LHCN-M2 (cell line): ENCODE measurements at regions not wholly inside any gene's neighbourhood (a gene's known extent, or its start where the extent isn't known, plus 50 kb on each side); places are given as distances from the start of the nearest gene placed in this dataset.

ENCODE experiments used
- DNase-seq: peaks from one replicate; pipeline ENCODE4 v3.0.0-alpha.2; 2012; ENCODE audit warnings: low read depth

GRCh38 chr2:217067787-217068186 lies 207.9 kb upstream of the TNP1 start:
- no peak for DNase-seq

GRCh38 chr2:217066510-217067270 lies 206.8 kb upstream of the TNP1 start:
- no peak for DNase-seq

GRCh38 chr2:217065695-217066405 lies 206.0 kb upstream of the TNP1 start:
- DNase-seq = peak; percentile 80

GRCh38 chr2:217065012-217065290 lies 205.1 kb upstream of the TNP1 start:
- no peak for DNase-seq

- no peak for DNase-seq
Measured at GRCh38 chr2:217064234-217065011, 204.6 kb upstream of the TNP1 start.

GRCh38 chr2:217063238-217063755 lies 203.4 kb upstream of the TNP1 start:
- no peak for DNase-seq

GRCh38 chr2:217062768-217063167 lies 202.9 kb upstream of the TNP1 start:
- DNase-seq = no peak

- no peak for DNase-seq
Measured at GRCh38 chr2:217061916-217062505, 202.1 kb upstream of the TNP1 start.

- DNase-seq = no peak
Measured at GRCh38 chr2:217060951-217061547, 201.2 kb upstream of the TNP1 start.

GRCh38 chr2:217060516-217060915 lies 200.7 kb upstream of the TNP1 start:
- peak; percentile 20 for DNase-seq

- DNase-seq = no peak
Measured at GRCh38 chr2:217058791-217059755, 199.2 kb upstream of the TNP1 start.

- no peak for DNase-seq
Measured at GRCh38 chr2:217057773-217058172, 197.9 kb upstream of the TNP1 start.

GRCh38 chr2:217055624-217056023 lies 195.8 kb upstream of the TNP1 start:
- DNase-seq = no peak

GRCh38 chr2:217054791-217055190 lies 194.9 kb upstream of the TNP1 start:
- no peak for DNase-seq

GRCh38 chr2:217052856-217053577 lies 193.2 kb upstream of the TNP1 start:
- no peak for DNase-seq

GRCh38 chr2:217051416-217051815 lies 191.6 kb upstream of the TNP1 start:
- DNase-seq = no peak

GRCh38 chr2:217049956-217050355 lies 190.1 kb upstream of the TNP1 start:
- no peak for DNase-seq

- DNase-seq = no peak
Measured at GRCh38 chr2:217049422-217049821, 189.6 kb upstream of the TNP1 start.

- DNase-seq = no peak
Measured at GRCh38 chr2:217048730-217049129, 188.9 kb upstream of the TNP1 start.

- DNase-seq = no peak
Measured at GRCh38 chr2:217047631-217048030, 187.8 kb upstream of the TNP1 start.
